ENCODE measurements at regions not wholly inside any gene's neighbourhood (a gene's known extent, or its start where the extent isn't known, plus 50 kb on each side); places are given as distances from the start of the nearest gene placed in this dataset.
A peak's percentile ranks its signal among the peaks of the same experiment; 100 is the strongest.
"Not testable (repeated sequence)": the region's sequence is repeated elsewhere in the genome, so short reads cannot be mapped to it uniquely, and the experiment has no call there.

DNA sequence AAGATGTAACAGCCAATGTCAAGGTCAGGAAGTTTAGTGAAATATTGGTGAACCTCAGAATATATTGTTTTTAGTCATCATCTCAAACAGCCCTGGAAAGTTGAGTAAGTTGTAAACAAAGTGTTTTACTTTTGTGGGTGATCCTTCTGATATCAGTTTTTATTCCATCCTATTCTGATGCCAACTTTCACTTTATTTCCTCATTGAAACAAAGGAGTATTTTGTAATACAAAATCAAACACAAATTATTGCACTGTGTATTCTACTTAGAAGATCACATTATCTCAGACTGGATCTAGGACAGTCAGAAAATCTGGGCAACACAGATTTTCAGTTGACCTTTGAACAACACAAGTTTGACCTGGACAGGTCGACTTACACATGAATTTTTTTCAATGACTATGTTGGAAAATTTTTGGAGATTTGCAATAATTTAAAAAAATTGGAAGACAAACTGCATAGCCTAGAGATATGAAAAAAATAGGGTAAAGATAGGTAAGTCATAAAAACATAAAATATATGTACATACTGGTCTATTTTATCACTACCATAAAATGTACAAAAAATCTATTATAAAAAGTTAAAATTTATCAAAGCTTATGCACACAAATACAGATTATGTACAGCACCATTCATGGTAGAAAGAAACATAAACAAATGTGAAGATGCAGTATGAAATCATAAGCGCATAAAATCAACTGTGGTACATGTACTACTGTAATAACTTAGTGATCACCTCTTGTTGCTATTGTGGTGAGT is 709.1 kb upstream of the FAM241A start:
- no peak for DNase-seq

DNA sequence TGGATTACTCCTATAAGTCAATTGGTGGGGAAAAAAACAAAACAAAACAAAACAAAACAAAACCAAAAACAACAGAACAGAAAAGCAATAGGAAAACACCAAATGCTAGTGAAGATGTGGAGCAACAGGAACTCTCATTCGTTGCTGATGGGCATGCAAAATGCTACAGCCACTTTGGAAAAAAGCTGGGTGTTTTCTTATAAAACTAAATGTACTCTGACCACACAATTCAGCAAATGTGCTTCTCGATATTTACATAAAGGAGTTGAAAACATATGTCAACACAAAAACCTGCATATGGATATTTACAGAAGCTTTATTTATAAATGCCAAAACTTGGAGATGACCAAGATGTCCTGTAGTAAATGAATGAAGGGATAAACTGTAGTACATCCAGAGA is 703.6 kb upstream of the FAM241A start:
- DNase-seq, result no peak

DNA sequence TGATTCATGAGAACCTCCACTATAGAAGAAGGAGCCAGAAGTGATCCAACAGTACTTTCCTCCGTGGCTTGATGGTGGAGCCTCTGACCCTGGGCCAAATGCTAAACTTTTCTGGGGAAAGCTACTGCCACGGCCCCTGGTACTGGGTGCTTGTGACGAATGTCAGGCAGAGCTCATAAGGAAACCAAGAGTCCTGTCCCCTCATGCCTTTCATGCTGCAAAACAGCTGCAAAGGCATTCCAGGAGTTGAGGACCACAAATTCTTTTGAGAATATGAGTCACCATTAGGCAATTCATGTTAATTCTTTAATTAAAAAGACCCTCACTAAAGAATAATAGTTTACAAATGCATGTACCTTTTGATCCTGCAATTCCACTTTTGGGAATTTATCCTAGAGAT is 700.4 kb upstream of the FAM241A start:
- DNase-seq, result not testable (repeated sequence)

DNA sequence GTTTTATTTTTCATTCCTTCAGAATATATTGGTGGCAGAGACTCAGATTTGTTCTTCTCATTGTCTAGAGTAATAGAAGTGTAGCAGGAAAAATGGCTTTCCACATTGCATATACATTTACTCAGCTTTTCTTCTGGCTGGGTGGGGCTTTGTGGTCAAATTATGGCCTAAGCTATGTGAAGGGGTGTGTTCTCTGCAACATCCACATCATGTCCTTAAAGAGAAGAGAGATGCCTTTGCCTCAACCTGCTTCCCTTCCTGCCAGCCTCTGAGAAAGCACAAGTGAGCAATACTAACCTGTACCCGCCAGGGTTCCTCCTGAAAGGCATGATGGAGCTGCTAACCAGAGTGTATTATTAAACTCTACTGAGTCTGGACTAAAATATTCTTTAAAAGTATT is 695.6 kb upstream of the FAM241A start:
- no peak for DNase-seq

DNA sequence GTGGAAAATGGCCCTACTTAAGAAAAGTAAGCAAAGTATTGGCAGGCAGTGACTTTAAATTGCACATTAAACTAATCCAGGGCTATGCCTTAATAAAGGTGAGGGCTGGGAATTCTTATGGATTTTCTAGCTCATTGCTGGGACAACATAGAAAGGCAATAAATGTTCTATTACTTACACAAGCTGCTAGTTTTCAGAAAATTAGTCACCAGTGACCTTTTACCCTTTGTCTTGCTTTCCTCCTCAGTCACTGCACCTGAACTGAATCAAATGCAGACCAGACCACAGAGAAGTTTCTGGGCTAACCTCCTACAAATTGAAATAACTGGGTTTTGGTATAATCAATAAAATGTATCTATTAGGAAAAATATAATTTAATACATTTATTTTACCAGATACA is 694.4 kb upstream of the FAM241A start:
- DNase-seq, result no peak

DNA sequence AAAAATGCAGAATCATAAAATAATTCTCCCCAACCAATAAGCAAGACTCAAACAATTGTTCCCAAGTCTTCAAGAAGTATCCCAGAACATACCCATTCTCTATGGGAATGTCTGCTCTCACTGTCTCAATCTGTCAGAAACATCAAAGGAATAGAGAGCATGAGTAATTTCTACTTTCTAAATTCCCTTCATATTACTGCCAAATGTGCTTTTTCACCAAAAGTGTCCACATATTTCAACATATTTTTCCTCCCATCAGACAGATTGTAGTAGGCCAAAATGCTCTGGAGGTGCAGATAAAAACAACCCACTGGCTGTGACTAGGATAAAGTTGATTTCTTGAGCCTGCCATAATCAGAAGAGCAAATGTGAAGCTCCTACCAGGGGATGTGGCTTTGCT is 692.0 kb upstream of the FAM241A start:
- no peak for DNase-seq

DNA sequence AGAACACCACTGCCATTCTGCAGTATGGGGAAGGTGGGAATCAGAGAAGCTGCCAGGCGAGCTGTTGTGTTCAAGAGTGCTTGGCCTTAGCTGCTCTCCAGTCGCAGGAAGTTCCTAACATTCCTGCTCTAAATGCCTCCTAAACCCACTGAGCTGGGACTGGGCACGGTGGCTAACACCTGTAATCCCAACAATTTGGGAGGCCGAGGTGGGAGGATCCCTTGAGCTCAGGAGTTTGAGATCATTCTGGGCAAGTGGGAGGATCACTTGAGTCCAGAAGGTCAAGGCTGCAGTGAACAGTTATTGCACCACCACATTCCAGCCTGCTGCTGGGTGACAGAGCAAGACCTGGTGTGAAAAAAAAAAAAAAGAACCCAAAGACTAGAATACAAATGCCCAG is 690.3 kb upstream of the FAM241A start:
- no peak for DNase-seq

DNA sequence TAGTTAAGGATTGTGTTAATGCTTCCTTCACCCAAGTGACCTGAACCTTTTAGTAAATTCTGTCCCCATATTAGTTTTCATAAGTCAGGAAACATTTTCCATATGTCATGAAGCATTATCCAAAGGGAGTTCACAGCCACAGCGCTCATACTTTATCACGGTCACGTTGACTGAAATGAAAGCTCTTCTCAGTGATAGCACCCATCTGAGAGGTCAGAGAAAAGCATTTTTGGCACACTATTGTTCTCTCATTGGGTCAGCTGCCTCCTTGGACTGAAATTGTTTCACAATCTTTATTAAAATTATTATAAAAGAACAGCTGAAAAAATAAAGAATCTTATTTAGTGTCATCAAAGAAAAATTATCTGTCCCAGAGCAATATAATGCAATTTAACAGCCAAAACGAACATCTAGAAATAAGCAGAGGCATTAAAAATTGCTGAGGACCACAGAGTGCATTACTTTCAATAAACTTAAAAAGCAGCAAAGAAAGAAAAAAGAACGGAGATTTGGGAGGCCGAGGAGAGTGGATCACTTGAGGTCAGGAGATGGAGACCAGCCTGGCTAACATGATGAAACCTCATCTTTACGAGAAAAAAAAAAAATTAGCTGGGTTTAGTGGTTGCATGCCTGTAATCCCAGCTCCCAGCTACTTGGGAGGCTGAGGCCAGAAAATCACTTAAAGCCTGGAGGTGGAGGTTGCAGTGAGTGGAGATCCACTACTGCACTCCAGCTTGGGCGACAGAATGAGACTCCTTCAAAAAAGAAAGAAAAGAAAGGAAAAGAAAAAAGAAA is 680.8 kb upstream of the FAM241A start:
- no peak for DNase-seq

DNA sequence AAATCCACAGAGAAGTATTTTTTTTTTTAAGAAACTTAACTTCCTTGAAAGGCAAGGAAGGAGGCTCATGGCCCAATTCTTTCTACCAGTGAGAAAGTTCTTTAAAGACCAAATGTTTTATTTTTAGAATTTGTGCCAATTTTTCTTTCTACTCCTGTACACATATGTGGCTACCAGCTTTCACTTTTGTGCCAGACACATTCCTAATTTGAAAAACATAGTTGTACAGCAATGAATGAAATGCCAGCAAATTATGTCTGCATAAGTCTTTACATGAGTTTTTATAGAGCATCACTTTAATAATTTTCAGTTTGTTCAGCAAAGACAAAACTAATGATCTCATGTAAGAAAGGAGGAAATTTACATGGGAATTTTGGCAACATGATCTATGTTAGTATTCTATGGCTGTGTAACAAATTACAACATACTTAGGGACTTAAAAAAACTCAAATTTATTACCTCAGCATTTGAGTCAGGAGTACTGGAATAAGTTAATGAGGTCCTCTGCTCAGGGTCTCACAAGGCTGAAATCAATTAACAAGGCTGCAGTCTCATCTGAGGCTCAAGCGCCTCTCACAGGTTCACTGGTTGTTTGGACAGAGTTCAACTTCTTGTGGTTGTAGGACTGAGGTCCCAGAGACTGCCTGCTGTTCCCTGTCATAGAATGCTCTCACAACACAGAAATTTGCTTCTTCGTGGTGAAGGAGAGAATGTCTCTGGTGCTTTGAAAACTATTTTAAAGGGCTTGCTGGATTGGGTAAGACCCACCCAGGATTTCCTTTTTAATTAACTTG is 678.2 kb upstream of the FAM241A start:
- no peak for DNase-seq

DNA sequence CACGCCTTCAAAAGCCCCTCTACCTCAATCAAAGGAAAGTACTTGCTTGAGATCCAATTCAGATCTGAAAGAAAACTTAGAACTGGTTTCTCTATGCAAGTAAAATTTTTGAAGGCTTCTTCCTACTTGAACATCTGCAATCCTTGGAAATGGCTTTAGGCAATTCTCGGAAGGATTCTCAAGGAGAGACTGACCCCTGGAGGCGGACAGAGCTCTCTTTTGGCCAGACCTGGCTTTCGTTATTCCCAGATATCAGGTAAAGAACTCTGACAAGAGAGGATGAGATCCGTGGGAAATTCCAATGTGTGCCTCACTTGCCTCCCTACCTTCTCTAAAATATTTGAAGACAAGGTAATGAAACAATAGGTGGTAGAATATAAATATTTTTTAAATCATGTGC is 670.3 kb upstream of the FAM241A start:
- no peak for DNase-seq

DNA sequence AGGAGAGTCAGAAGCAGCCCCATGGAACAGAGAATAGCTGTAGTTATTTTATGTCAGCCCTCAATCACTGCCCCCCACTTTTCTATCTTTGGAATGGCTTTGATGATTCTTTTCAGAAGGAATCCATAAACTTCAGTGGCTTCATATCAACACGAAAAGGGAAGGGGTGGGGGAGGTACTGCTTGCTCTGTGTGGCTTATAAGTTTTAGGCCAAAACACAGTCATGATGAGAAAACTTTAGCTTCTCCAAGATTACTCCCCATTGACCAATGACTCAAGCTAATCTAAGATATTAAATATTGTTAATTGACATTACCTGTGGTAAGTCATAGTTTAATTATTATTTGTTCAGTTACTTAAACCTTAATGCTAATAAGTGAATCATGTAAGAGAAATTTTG is 669.6 kb upstream of the FAM241A start:
- DNase-seq, result no peak

DNA sequence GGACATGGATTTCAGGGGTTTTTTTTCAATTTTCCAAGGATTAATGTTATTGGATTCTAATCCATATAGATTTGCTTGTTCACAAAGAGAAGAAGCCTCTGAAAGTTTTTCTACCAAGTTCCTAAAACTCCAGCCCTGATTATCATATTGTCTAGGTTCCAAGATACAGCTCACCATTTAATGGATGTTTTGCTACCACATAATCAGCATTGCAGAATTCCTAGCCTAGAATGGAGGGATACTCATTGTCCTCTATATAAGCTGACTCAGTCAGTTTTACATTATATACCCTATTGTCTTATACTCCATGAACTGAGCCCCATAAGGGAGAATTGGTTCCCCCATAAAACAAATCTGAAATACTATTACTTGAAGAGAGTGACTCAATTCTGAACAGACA is 664.7 kb upstream of the FAM241A start:
- DNase-seq, result no peak

DNA sequence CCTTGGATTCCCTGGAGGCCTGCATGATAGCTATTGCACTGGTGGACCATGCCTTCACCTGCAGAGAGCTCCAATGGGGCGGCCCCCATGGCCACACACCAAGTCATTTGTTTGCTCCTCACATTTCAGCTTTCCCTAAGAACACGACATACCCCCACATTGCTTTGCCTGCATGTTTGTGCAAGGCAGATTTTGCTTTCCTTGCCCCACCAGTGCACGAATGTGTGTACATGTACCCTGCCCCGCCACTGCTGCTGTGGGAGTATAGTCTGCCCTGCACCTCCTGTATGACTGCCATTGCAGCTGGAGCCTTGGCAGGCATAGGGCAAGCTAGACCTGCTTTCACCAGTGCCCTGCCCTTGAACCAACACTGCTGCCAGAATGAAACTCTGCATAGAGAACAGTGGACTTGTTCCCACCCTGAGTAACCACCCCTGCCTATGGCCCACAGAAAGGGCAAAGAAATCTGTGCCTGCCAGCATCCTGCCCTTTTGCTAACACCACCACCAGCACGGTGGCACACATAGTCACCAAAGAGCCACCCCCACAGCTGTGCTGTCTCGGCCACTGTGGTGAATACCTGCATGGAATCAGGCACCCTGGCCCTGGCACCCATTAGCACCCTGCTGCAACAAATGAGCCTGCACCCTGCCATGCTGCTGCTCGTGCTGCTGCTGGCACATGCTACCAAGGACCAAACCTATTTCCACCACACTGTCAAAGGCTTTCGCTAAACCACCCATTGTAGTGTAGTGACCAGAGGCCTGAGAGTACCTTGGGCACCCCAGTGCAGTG is 661.7 kb upstream of the FAM241A start:
- DNase-seq, result no peak

DNA sequence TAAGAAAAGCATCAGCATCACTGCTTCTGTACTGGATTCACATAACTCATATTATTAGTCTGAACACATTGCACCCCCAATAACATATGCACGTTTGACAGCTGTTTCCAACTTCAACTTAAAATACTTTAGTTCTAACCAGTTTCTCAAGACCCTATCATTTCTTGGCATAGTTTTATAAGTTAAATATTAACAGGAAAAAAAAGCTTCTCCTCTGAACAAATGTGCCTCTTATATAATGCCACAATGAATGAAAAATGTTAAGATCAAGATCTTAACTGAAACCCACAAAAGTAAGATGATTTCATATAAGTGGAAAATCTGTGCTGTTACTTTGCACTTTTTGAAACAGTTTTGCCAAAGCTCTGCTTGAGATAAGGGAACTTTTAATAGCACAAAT is 652.8 kb upstream of the FAM241A start:
- no peak for DNase-seq

DNA sequence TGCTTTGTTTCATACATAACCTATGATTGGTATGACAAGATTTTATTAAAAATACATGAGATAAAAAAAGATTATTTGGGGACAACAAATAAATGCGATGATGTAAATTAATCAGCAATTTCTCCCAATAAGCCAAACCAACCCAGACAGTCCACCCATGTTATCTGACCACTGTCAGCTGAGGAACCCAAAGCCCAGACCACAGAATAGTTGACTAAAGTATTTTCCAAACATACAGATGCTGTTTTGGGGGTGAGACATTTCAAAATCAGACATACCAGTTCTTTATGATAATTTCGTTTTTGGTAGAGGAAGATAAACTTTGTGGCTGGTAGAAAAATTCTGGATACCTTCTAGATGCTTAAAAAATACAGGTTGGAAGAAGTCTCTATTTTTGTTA is 650.8 kb upstream of the FAM241A start:
- no peak for DNase-seq

DNA sequence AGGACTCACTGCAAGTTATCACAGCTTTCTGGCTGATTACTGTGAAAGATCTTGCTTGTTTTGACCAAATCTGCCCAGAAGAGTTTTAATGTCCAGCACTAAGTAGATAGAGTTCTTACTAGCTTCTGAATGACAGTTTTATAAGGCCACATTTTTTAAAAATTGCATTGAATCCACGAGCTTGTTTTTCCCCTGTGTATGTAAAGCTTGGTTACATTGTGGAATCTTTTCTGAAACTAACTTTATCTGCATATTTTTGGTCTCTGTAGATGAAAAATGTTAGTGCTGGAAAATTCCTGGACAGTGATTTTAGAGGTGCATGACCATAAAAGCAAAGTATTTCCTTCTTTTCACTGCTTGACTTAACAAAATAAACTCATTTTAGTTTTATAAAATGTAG is 650.3 kb upstream of the FAM241A start:
- DNase-seq, result no peak

DNA sequence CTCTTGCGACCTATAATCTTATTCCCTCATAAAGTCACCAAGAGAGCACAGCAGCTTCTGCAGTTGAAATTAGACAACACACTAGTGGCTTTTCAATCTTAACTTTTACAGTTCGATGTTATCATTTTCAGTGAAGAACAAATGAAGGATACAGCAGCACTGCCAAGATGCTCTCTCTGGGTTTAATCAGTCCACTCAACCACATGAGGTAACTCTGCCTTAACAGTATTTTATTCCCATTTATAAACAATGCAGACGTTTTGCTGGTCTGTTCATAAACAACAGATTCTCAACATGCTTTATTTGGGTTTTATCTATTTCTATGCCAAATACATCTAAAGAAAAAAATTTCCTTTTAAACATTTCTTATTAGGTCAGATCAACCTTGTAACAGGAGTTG is 646.0 kb upstream of the FAM241A start:
- DNase-seq, result no peak

DNA sequence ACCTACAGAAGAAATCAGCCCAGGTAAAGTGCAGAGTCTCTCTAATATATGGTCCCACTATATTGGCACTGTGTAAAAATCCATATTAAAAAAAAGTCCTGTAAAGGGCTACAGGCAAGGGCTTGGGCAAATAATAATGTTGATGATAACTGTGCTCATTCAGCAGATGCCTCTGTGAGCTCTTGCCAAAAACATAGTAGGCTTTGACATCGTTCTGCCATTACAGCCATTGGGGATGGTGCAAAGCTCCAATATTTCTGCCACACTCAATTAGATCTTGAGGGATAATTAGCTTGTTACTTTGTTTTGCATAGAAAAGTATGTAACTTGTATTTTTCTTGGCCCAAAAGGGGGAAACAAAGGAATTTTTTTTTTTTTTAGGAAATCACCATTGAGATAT is 645.5 kb upstream of the FAM241A start:
- no peak for DNase-seq

DNA sequence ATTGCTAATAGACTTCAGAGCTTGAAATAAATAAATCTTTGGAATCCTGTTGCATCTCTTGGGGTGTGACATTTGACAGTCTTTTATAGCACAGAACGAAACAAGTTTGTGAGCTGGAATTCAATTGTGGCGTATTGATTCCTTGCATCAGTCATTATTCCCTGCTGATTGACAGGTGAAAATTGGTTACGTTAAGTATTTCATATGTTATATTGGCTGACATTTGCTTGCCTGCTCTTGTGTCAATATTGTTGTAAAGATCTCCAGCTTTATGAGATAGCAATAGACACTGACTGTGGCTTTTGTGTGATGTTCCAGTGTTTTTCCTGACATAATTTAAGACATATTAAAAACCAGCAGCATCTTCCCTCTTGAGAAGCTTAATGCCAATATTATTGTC is 644.4 kb upstream of the FAM241A start:
- no peak for DNase-seq

DNA sequence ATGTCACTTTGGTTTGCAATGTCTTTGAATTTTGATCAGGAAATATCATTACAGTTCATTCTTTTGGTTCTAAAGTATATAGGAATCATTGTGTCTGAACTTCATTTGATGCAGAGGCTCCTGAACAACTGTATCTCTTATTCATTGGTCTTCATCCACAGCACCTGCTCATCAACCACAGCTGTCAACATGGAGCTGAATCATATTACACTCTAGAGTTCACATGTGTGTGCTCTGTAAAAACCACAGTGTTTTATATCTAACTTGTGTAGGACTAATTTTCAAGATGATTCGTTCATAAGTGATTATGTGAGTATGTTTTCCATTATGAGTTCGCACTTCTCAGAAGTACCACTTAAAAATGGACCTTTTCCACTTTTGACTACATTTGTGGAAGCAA is 643.3 kb upstream of the FAM241A start:
- DNase-seq, result peak; percentile 8

DNA sequence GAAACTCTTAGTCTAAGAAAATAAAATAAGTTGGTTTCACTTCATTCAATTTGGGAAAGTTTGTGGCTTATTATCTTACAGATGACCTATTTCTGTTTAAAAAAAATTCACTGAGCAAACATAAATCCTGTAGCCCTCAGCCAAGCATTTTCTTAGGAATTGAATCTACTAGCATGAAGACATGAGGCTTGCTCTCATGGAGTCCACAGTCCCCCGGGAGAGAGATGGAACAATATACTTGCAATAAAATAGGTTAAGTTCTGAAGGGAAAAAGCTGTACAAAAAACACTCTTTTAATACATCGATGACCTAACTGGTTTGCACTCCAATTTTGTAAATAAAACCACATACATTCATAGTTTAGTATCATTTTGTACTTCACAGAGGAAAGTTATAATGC is 642.6 kb upstream of the FAM241A start:
- DNase-seq, result no peak

DNA sequence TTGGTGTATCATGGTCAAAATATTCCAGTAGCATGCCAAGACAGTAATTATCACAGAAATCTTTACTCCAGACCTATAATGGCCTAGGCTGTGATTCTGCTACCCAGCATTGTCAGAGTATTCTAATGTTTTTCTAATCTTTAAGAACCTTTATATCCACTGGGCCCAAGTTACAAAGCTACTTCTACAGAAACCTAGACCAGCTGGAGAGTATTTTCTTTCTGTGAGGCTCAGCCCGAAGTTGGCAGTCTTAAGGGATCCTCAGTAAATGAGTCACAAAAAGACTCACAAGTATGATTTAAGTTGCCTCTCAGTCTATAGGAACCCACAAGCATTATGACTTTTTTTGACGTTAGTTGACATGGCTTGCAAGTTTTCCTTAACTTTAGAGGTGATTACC is 638.5 kb upstream of the FAM241A start:
- DNase-seq, result no peak

DNA sequence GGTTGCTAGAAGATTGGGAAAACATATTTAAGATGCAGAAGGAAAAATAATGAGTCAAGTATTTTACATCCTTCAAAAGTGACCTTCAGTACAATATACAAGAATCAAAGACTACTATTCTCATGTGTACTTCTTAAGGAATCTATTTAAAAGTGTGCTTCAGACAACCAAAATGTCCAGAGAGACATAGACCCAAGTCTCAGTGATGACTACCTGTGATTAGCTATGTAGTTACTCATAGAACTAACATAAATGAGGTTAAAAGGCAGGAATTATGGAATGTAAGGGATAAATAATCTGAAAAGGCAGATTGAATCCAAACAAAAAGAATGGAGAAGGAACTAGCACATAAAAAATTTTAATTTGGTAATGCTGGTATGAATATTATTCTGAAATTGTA is 634.7 kb upstream of the FAM241A start:
- DNase-seq, result no peak
